Esophagus muscularis mucosa (tissue), 4 donors: ENCODE measurements at regions not wholly inside any gene's neighbourhood (a gene's known extent, or its start where the extent isn't known, plus 50 kb on each side); places are given as distances from the start of the nearest gene placed in this dataset.
A peak's percentile ranks its signal among the peaks of the same experiment; 100 is the strongest.
"Not testable (repeated sequence)": the region's sequence is repeated elsewhere in the genome, so short reads cannot be mapped to it uniquely, and the experiment has no call there.

Experiments used
- DNase-seq: peaks from one replicate; pipeline ENCODE4 v3.0.0-alpha.2; 2017; ENCODE audit errors: extremely low spot score
- H3K27ac ChIP-seq, 4 donors: fragments of 200-600 bp; sonication (generic); replicated peaks in 1 of 4; 1 replicate in 3 of 4; 2 replicates in 1 of 4; pipeline ENCODE4 v1.5.1; 2016 to 2019; ENCODE audit warnings: mild to moderate bottlenecking in 1 of 4
- H3K27me3 ChIP-seq, 4 donors: fragments of 200-600 bp; sonication (generic); one replicate each; pipeline versions ENCODE4 v1.5.1 to v1.6.0; 2016 to 2019
- H3K36me3 ChIP-seq, 4 donors: fragments of 200-600 bp; sonication (generic); one replicate each; pipeline ENCODE4 v1.5.1; 2016 to 2019
- H3K4me1 ChIP-seq, 4 donors: fragments of 200-600 bp; sonication (generic); one replicate each; pipeline ENCODE4 v1.5.1; 2016 to 2019
- H3K4me3 ChIP-seq, 4 donors: fragments of 200-600 bp; sonication (generic); 1 replicate in 2 of 4; 2 replicates in 2 of 4; pipeline ENCODE4 v1.5.1; 2016 to 2019; ENCODE audit warnings: mild to moderate bottlenecking in 4 of 4, moderate library complexity in 1 of 4
- H3K9me3 ChIP-seq, 4 donors: fragments of 200-600 bp; sonication (generic); 1 replicate in 3 of 4; 2 replicates in 1 of 4; pipeline ENCODE4 v1.5.1; 2016 to 2019
- CTCF ChIP-seq, 3 experiments: fragments of 200-600 bp in 2 of 3; fragments of 450-650 bp in 1 of 3; sonication (generic) in 2 of 3; IDR thresholded peaks; one replicate each; pipeline ENCODE4 v1.5.1; 2017 to 2019; ENCODE audit warnings: antibody characterized with exemption in 3 of 3, mild to moderate bottlenecking in 2 of 3, moderate library complexity in 1 of 3
- EP300 ChIP-seq: sonication (generic); formaldehyde crosslinking; IDR thresholded peaks from one replicate; pipeline ENCODE4 v1.6.1; 2017; ENCODE audit warnings: antibody characterized with exemption
- POLR2A ChIP-seq: fragments of 450-650 bp; IDR thresholded peaks from one replicate; pipeline ENCODE4 v1.6.1; 2017; ENCODE audit warnings: antibody characterized with exemption, moderate library complexity, mild to moderate bottlenecking, low read depth
- POLR2AphosphoS5 ChIP-seq, 2 donors: sonication (generic); formaldehyde crosslinking; IDR thresholded peaks; one replicate each; pipeline ENCODE4 v1.6.1; 2017; ENCODE audit warnings: antibody characterized with exemption in 2 of 2
- WGBS: methylation state at CpG from one replicate; pipeline ENCODE4 v1.1.5; 2018; 5-methylcytosine and 5-hydroxymethylcytosine counted together
- intact Hi-C: fragments of 100-400 bp; cut with DNase I; formaldehyde crosslinking; loops from one replicate; pipeline ENCODE4 v1.15.1; 2023

GRCh38 chr19:37309834-37310575 is 60.9 kb upstream of the ZNF527 start:
- H3K4me1 ChIP-seq: peaks cover 9 to 14% (median 13%) of the 10 kb centered on the region in 4 donors
- no peak overlapping the region for H3K4me3 ChIP-seq
- H3K27ac ChIP-seq: no peak overlapping the region
- no peak for DNase-seq
- no peaks in the 10 kb centered on the region for H3K36me3 ChIP-seq
- intact Hi-C loops: no loop called here
- no peaks in the 10 kb centered on the region for H3K27me3 ChIP-seq
- 65% methylated on average over 7 of the region's 7 CpGs for WGBS
- TF ChIP-seq EP300: no peak
- no peak for TF ChIP-seq POLR2A
- no peak for TF ChIP-seq CTCF (IDR thresholded peaks at IDR 0.05)
- no peak for TF ChIP-seq POLR2AphosphoS5 (IDR thresholded peaks at IDR 0.05)
- H3K9me3 ChIP-seq: peaks cover 0 to 25% (median 6%) of the 10 kb centered on the region in 4 donors

- peaks cover 9 to 21% (median 21%) of the 10 kb centered on the region in 4 donors for H3K4me1 ChIP-seq
- 9% methylated on average over 14 of the region's 37 CpGs for WGBS
- intact Hi-C loops, H3K36me3 ChIP-seq, H3K27me3 ChIP-seq, H3K9me3 ChIP-seq, DNase-seq: not testable (repeated sequence)
- peak overlapping the region; percentile 45 to 57 (median 48) for H3K4me3 ChIP-seq
- peak overlapping the region; percentile 68 to 79 (median 75) for H3K27ac ChIP-seq
Measured at GRCh38 chr19:37312531-37313334, 58.2 kb upstream of the ZNF527 start.

GRCh38 chr19:37313335-37313627 is 57.6 kb upstream of the ZNF527 start:
- TF ChIP-seq EP300 (no peak), POLR2AphosphoS5 (IDR thresholded peaks at IDR 0.05) (no peak), CTCF (IDR thresholded peaks at IDR 0.05) (no peak), POLR2A (no peak)
- intact Hi-C loops: no loop called here
- Histone ChIP-seq H3K27me3 (no peaks in the 10 kb centered on the region), H3K36me3 (no peaks in the 10 kb centered on the region), H3K27ac (peak overlapping the region; percentile 68 to 79 (median 75)), H3K4me1 (peaks cover 9 to 22% (median 22%) of the 10 kb centered on the region in 4 donors), H3K9me3 (no peaks in the 10 kb centered on the region), H3K4me3 (peak overlapping the region; percentile 45 to 57 (median 48))
- DNase-seq: no peak
- WGBS: 92% methylated on average over 1 of the region's 1 CpG

- H3K9me3 ChIP-seq: no peaks in the 10 kb centered on the region
- H3K4me1 ChIP-seq: peaks cover 26 to 50% (median 44%) of the 10 kb centered on the region in 4 donors
- H3K27me3 ChIP-seq: no peaks in the 10 kb centered on the region
- peak in 2 of 3 experiments; percentile 27 to 37 for TF ChIP-seq CTCF (IDR thresholded peaks at IDR 0.05)
- TF ChIP-seq POLR2AphosphoS5 (IDR thresholded peaks at IDR 0.05): peak; percentile 87 to 92
- TF ChIP-seq POLR2A: peak; percentile 65
- no peak for TF ChIP-seq EP300
- peaks cover 0 to 10% (median 6%) of the 10 kb centered on the region in 4 donors for H3K36me3 ChIP-seq
- H3K27ac ChIP-seq: peak overlapping the region; percentile 81 to 93 (median 92)
- WGBS: 0% methylated on average over 24 of the region's 57 CpGs
- peak; percentile 98 for DNase-seq
- intact Hi-C loops: no loop called here
- H3K4me3 ChIP-seq: peak overlapping the region; percentile 67 to 97 (median 80)
Measured at GRCh38 chr19:37317403-37318209, 53.3 kb upstream of the ZNF527 start.

- H3K9me3 ChIP-seq, H3K27ac ChIP-seq, H3K4me3 ChIP-seq, DNase-seq, H3K27me3 ChIP-seq, intact Hi-C loops: not testable (repeated sequence)
- Histone ChIP-seq H3K36me3 (peaks cover 20 to 41% (median 32%) of the 10 kb centered on the region in 4 donors), H3K4me1 (peaks cover 23 to 44% (median 37%) of the 10 kb centered on the region in 4 donors)
- 67% methylated on average over 7 of the region's 7 CpGs for WGBS
Measured at GRCh38 chr19:37320988-37321387, 49.9 kb upstream of the ZNF527 start.
